NCI-H226 (cell line): ENCODE measurements at regions not wholly inside any gene's neighbourhood (a gene's known extent, or its start where the extent isn't known, plus 50 kb on each side); places are given as distances from the start of the nearest gene placed in this dataset.

ENCODE experiments used
- DNase-seq: peaks from one replicate; pipeline ENCODE4 v3.0.0-alpha.2; 2015

GRCh38 chr4:133464311-133464710 lies 315.2 kb downstream of the PCDH10 start:
- DNase-seq: peak; percentile 7

- peak; percentile 6 for DNase-seq
Observed at GRCh38 chr4:133452678-133453077, 303.6 kb downstream of the PCDH10 start.

- DNase-seq: no peak
Observed at GRCh38 chr4:133450813-133451212, 301.7 kb downstream of the PCDH10 start.

- DNase-seq: no peak
Observed at GRCh38 chr4:133440404-133440803, 291.3 kb downstream of the PCDH10 start.

GRCh38 chr4:133439830-133440229 lies 290.7 kb downstream of the PCDH10 start:
- DNase-seq: peak; percentile 7

GRCh38 chr4:133424605-133425004 lies 275.5 kb downstream of the PCDH10 start:
- DNase-seq: no peak

GRCh38 chr4:133403913-133404312 lies 254.8 kb downstream of the PCDH10 start:
- no peak for DNase-seq

GRCh38 chr4:133402616-133403015 lies 253.5 kb downstream of the PCDH10 start:
- DNase-seq: peak; percentile 51

GRCh38 chr4:133394971-133395627 lies 246.0 kb downstream of the PCDH10 start:
- DNase-seq: no peak

GRCh38 chr4:133390198-133390855 lies 241.2 kb downstream of the PCDH10 start:
- DNase-seq: no peak

- DNase-seq: no peak
Observed at GRCh38 chr4:133389029-133389428, 239.9 kb downstream of the PCDH10 start.

GRCh38 chr4:133385161-133385954 lies 236.3 kb downstream of the PCDH10 start:
- no peak for DNase-seq

- no peak for DNase-seq
Observed at GRCh38 chr4:133379681-133380438, 230.8 kb downstream of the PCDH10 start.

- no peak for DNase-seq
Observed at GRCh38 chr4:133377286-133377685, 228.2 kb downstream of the PCDH10 start.

GRCh38 chr4:133372699-133373098 lies 223.6 kb downstream of the PCDH10 start:
- DNase-seq: no peak

- no peak for DNase-seq
Observed at GRCh38 chr4:133355633-133356032, 206.5 kb downstream of the PCDH10 start.

GRCh38 chr4:133347409-133347808 lies 198.3 kb downstream of the PCDH10 start:
- DNase-seq: no peak

GRCh38 chr4:133324491-133324890 lies 175.4 kb downstream of the PCDH10 start:
- no peak for DNase-seq

GRCh38 chr4:133323670-133324069 lies 174.6 kb downstream of the PCDH10 start:
- no peak for DNase-seq

- DNase-seq: no peak
Observed at GRCh38 chr4:133320576-133321170, 171.6 kb downstream of the PCDH10 start.

- DNase-seq: no peak
Observed at GRCh38 chr4:133316909-133317308, 167.8 kb downstream of the PCDH10 start.

GRCh38 chr4:133314991-133315390 lies 165.9 kb downstream of the PCDH10 start:
- DNase-seq: no peak

- DNase-seq: no peak
Observed at GRCh38 chr4:133287396-133287795, 138.3 kb downstream of the PCDH10 start.
